C4-2B (cell line): ENCODE measurements at regions not wholly inside any gene's neighbourhood (a gene's known extent, or its start where the extent isn't known, plus 50 kb on each side); places are given as distances from the start of the nearest gene placed in this dataset.

Experiments used
- CTCF ChIP-seq: fragments of 450-650 bp; conservative IDR thresholded peaks from 2 replicates; pipeline ENCODE4 v1.5.1; 2017; ENCODE audit warnings: mild to moderate bottlenecking
- ZFX ChIP-seq: fragments of 450-650 bp; IDR thresholded peaks from 2 replicates; pipeline ENCODE4 v1.6.1; 2017

- no peak for TF ChIP-seq CTCF
- TF ChIP-seq ZFX, result no peak
Observed at GRCh38 chr4:174066611-174067205, 216.8 kb downstream of the FBXO8 start.
